ENCODE measurements at regions not wholly inside any gene's neighbourhood (a gene's known extent, or its start where the extent isn't known, plus 50 kb on each side); places are given as distances from the start of the nearest gene placed in this dataset.
A peak's percentile ranks its signal among the peaks of the same experiment; 100 is the strongest.

DNA sequence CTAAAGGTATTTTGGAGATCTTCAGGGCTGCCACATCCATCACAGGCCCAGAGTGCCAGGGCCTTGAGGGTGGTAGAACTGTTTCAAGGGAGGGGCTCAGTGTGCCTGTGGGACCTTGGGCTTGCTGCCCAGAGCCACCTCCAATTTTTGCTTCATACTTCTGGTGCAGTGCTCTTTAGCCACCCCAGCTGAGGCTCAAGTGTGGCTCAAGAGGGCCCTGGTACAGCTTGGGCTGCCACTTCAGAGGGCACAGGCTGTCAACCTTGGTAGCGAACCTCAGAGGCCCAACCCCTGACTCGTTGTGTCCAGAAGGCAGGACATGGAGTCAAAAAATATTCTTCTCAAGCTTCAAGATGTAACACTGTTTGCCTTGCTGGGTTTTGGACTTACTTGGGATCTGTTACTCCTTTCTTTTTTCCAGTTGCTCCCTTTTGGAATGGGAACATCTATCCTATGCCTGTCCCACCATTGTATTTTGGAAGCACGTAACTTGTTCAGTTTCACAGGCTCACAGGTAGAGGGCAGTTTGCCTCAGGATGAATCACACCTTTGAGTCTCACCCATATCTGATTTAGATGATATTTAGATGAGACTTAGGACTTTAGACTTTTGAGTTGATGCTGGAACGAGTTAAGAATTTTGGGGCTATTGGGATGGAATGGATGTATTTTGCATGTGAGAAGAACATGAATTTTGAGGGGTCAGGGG is 224.8 kb downstream of the RPS24 start:
- H3K36me3 ChIP-seq: no peaks in the 10 kb centered on the region
- H3K9me3 ChIP-seq: no peaks in the 10 kb centered on the region
- no peak overlapping the region for H3K4me3 ChIP-seq
- no peaks in the 10 kb centered on the region for H3K27me3 ChIP-seq
- peak in 1 of 4 donors; percentile 50 for ATAC-seq
- no peak for DNase-seq
- H3K4me1 ChIP-seq: no peaks in the 10 kb centered on the region
- H3K27ac ChIP-seq: no peak overlapping the region
- intact Hi-C loops (cut with DNase I): no loop called here
- TF ChIP-seq CTCF (IDR thresholded peaks at IDR 0.05) (peak; percentile 27 to 47 (median 32)), POLR2A (IDR thresholded peaks at IDR 0.05) (no peak)
- WGBS (ENCODE audit: insufficient coverage, low coverage, low lambda C conversion rate, missing lambda C conversion rate): 63% methylated on average over 3 of the region's 4 CpGs

GRCh38 chr10:78259391-78259790 is 225.7 kb downstream of the RPS24 start:
- intact Hi-C loops (cut with DNase I): no loop called here
- no peak overlapping the region for H3K27ac ChIP-seq
- DNase-seq: no peak
- WGBS (ENCODE audit: insufficient coverage, low coverage, low lambda C conversion rate, missing lambda C conversion rate): 91% methylated on average over 3 of the region's 3 CpGs
- H3K4me3 ChIP-seq: no peak overlapping the region
- TF ChIP-seq CTCF (IDR thresholded peaks at IDR 0.05): no peak
- no peak for TF ChIP-seq POLR2A (IDR thresholded peaks at IDR 0.05)
- H3K9me3 ChIP-seq: no peaks in the 10 kb centered on the region
- no peaks in the 10 kb centered on the region for H3K27me3 ChIP-seq
- no peaks in the 10 kb centered on the region for H3K4me1 ChIP-seq
- no peaks in the 10 kb centered on the region for H3K36me3 ChIP-seq
- peak in 1 of 4 donors; percentile 14 for ATAC-seq

DNA sequence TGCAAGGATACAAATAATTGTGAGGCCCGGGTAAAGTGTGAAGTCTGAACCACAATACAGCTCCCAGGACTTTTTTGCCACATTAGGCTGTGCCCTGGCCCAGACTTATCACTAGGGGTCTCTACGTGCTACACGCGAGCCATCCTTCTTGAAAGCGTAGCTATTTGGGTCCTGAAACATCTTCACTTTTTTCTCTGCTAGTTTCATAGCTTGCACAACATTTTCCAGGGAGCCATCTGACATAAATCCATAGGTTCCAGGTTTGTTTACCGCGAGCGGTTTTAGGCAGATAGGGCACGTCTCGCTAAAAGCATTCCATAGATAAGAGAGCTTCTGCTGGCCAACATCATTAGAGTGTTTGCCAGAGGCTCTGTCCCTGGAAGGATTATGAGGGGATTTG is 226.5 kb downstream of the RPS24 start:
- no peaks in the 10 kb centered on the region for H3K36me3 ChIP-seq
- WGBS (ENCODE audit: insufficient coverage, low coverage, low lambda C conversion rate, missing lambda C conversion rate): 58% methylated on average over 10 of the region's 10 CpGs
- H3K4me1 ChIP-seq: no peaks in the 10 kb centered on the region
- TF ChIP-seq POLR2A (IDR thresholded peaks at IDR 0.05): no peak
- TF ChIP-seq CTCF (IDR thresholded peaks at IDR 0.05): no peak
- no peaks in the 10 kb centered on the region for H3K9me3 ChIP-seq
- ATAC-seq (no peak), DNase-seq (no peak)
- H3K4me3 ChIP-seq: no peak overlapping the region
- H3K27ac ChIP-seq: no peak overlapping the region
- intact Hi-C loops (cut with DNase I): no loop called here
- no peaks in the 10 kb centered on the region for H3K27me3 ChIP-seq

DNA sequence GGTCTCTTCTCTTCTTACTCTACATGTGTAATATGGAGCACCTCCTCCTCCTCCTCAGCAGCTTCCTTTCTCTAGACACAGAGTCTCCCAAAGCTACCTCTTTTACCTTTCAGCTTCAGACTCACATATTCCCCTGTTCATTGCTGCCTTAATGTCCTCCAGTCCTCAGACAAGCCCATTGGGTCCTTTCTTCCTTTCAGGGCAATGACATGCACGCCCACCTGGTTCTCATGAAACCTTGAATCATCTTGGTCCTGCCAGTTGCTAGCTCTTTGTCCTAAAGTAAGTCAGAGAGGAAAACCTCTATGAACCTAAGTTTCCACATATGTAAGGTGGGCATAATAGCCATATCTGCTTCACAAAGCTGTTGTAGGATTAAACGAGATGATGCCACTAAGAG is 227.0 kb downstream of the RPS24 start:
- no peaks in the 10 kb centered on the region for H3K9me3 ChIP-seq
- H3K4me1 ChIP-seq: no peaks in the 10 kb centered on the region
- no peaks in the 10 kb centered on the region for H3K27me3 ChIP-seq
- H3K4me3 ChIP-seq: no peak overlapping the region
- intact Hi-C loops (cut with DNase I): no loop called here
- 75% methylated on average over 2 of the region's 2 CpGs for WGBS (ENCODE audit: insufficient coverage, low coverage, low lambda C conversion rate, missing lambda C conversion rate)
- no peak for DNase-seq
- no peak overlapping the region for H3K27ac ChIP-seq
- ATAC-seq: no peak
- TF ChIP-seq CTCF (IDR thresholded peaks at IDR 0.05): no peak
- no peak for TF ChIP-seq POLR2A (IDR thresholded peaks at IDR 0.05)
- H3K36me3 ChIP-seq: no peaks in the 10 kb centered on the region

Data from right lobe of liver (tissue), 6 donors.